H1 (cell line): ENCODE measurements at regions not wholly inside any gene's neighbourhood (a gene's known extent, or its start where the extent isn't known, plus 50 kb on each side); places are given as distances from the start of the nearest gene placed in this dataset.

Experiments used
- CTCF ChIA-PET: fragments of 300-600 bp; sonication (Branson Sonifier 250); formaldehyde crosslinking; loops from one replicate; lab custom pipeline; 2021; ENCODE audit not compliant: partially characterized antibody; lab: Charles Lee
- POLR2A ChIA-PET: fragments of 300-600 bp; sonication (Branson Sonifier 250); formaldehyde crosslinking; loops from one replicate; lab custom pipeline; 2021; ENCODE audit warnings: inconsistent platforms; ENCODE audit not compliant: partially characterized antibody; lab: Charles Lee
- DNase-seq, 2 experiments: peaks; one replicate each; pipeline versions ENCODE4 v3.0.0 to v3.0.0-alpha.2; 2010 to 2022; ENCODE audit warnings: low spot score in 2 of 2, low read depth in 1 of 2, mixed read lengths in 1 of 2
- FAIRE-seq: peaks from 2 replicates; lab custom pipeline; 2011; peaks lifted over from hg19 to GRCh38; lab: Jason Lieb, UNC
- H2AFZ ChIP-seq: 2 replicates; pipeline ENCODE4 v1.8.1; 2012; ENCODE audit warnings: low read length, inconsistent platforms
- H2AK5ac ChIP-seq: 2 replicates; pipeline ENCODE4 v1.6.1; 2013; ENCODE audit warnings: low read depth, low read length
- H2BK120ac ChIP-seq: replicated peaks from 2 replicates; pipeline ENCODE3; 2013; ENCODE audit warnings: low read depth, low read length, inconsistent platforms
- H2BK12ac ChIP-seq: 2 replicates; pipeline ENCODE4 v1.6.1; 2013; ENCODE audit warnings: low read depth, low read length
- H2BK15ac ChIP-seq: 2 replicates; pipeline ENCODE4 v1.6.1; 2013; ENCODE audit warnings: low read length
- H2BK20ac ChIP-seq: 2 replicates; pipeline ENCODE4 v1.6.1; 2013; ENCODE audit warnings: low read length
- H2BK5ac ChIP-seq: 2 replicates; pipeline ENCODE4 v1.6.1; 2013; ENCODE audit warnings: low read depth, low read length
- H3K14ac ChIP-seq: 2 replicates; pipeline ENCODE4 v1.6.1; 2013; ENCODE audit warnings: inconsistent platforms; ENCODE audit not compliant: insufficient read length
- H3K18ac ChIP-seq: 2 replicates; pipeline ENCODE4 v1.6.1; 2013; ENCODE audit warnings: low read length; ENCODE audit errors: extremely low read depth
- H3K23ac ChIP-seq: 2 replicates; pipeline ENCODE4 v1.6.1; 2013; ENCODE audit warnings: inconsistent platforms; ENCODE audit not compliant: insufficient read length
- H3K23me2 ChIP-seq: 2 replicates; pipeline ENCODE4 v1.6.1; 2013; ENCODE audit warnings: low read depth, low read length
- H3K27ac ChIP-seq: 2 replicates; pipeline ENCODE4 v1.6.1; 2011; ENCODE audit warnings: low read depth, low read length, inconsistent platforms
- H3K27me3 ChIP-seq, 4 experiments: replicated peaks in 1 of 4; 1 replicate in 1 of 4; 2 replicates in 3 of 4; pipeline versions ENCODE4 v1.6.1 to v1.8.1; 2011 to 2013; ENCODE audit warnings: low read length in 3 of 4, mild to moderate bottlenecking in 3 of 4, inconsistent platforms in 2 of 4, mixed read lengths in 2 of 4, moderate library complexity in 1 of 4; ENCODE audit not compliant: control insufficient read depth in 3 of 4, insufficient read depth in 3 of 4; ENCODE audit errors: extremely low read depth in 1 of 4
- H3K36me3 ChIP-seq, 4 experiments: 2 replicates each; pipeline versions ENCODE4 v1.6.1 to v1.8.1; 2011 to 2013; ENCODE audit warnings: mild to moderate bottlenecking in 4 of 4, low read length in 3 of 4, moderate library complexity in 2 of 4, control low read depth in 1 of 4, inconsistent platforms in 1 of 4; ENCODE audit not compliant: insufficient read depth in 4 of 4, control insufficient read depth in 2 of 4
- H3K4ac ChIP-seq: replicated peaks from 2 replicates; pipeline ENCODE3; 2013; ENCODE audit warnings: low read length, low read depth, mixed read lengths, inconsistent platforms; ENCODE audit not compliant: insufficient read length
- H3K4me1 ChIP-seq, 4 experiments: replicated peaks in 1 of 4; 1 replicate in 1 of 4; 2 replicates in 3 of 4; pipeline versions ENCODE4 v1.6.1 to v1.8.1; 2011 to 2013; ENCODE audit warnings: low read length in 3 of 4, inconsistent platforms in 2 of 4, mixed read lengths in 1 of 4; ENCODE audit not compliant: insufficient read depth in 4 of 4, control insufficient read depth in 3 of 4
- H3K4me2 ChIP-seq, 2 experiments: 2 replicates each; pipeline versions ENCODE4 v1.6.1 to v1.8.1; 2011 to 2013; ENCODE audit warnings: low read depth in 2 of 2, low read length in 2 of 2, control low read depth in 1 of 2, inconsistent platforms in 1 of 2, mild to moderate bottlenecking in 1 of 2; ENCODE audit not compliant: insufficient read depth in 1 of 2
- H3K4me3 ChIP-seq, 4 experiments: fragments of 200-600, 300-600 bp in 1 of 4; sonication (generic), shearing (Covaris generic), sonication (Bioruptor Twin) in 1 of 4; 2 replicates each; pipeline versions ENCODE4 v1.5.1 to v1.8.1; 2011 to 2016; ENCODE audit warnings: low read length in 4 of 4, low read depth in 3 of 4, control low read depth in 2 of 4, inconsistent platforms in 2 of 4, mild to moderate bottlenecking in 2 of 4, mixed read lengths in 1 of 4, moderate library complexity in 1 of 4; ENCODE audit not compliant: insufficient read depth in 2 of 4; ENCODE audit errors: extremely low read depth in 1 of 4
- H3K56ac ChIP-seq: replicated peaks from 2 replicates; pipeline ENCODE3; 2013; ENCODE audit warnings: low read depth, mild to moderate bottlenecking, mixed read lengths, low read length, inconsistent platforms; ENCODE audit not compliant: insufficient read length
- H3K79me1 ChIP-seq: 2 replicates; pipeline ENCODE4 v1.6.1; 2013; ENCODE audit warnings: low read depth, low read length, control low read depth
- H3K79me2 ChIP-seq, 2 experiments: 2 replicates each; pipeline versions ENCODE4 v1.6.1 to v1.8.1; 2012 to 2013; ENCODE audit warnings: low read length in 2 of 2, mild to moderate bottlenecking in 2 of 2, inconsistent platforms in 1 of 2; ENCODE audit not compliant: insufficient read depth in 2 of 2, control insufficient read depth in 1 of 2
- H3K9ac ChIP-seq, 4 experiments: replicated peaks in 1 of 4; 1 replicate in 1 of 4; 2 replicates in 3 of 4; pipeline versions ENCODE4 v1.6.1 to v1.8.1; 2011 to 2013; ENCODE audit warnings: low read depth in 3 of 4, low read length in 3 of 4, control low read depth in 2 of 4, mild to moderate bottlenecking in 2 of 4, moderate library complexity in 2 of 4, inconsistent platforms in 1 of 4; ENCODE audit errors: extremely low read depth in 1 of 4
- H3K9me3 ChIP-seq, 2 experiments: 2 replicates each; pipeline versions ENCODE4 v1.6.1 to v1.8.1; 2012 to 2013; ENCODE audit warnings: mild to moderate bottlenecking in 2 of 2, moderate library complexity in 2 of 2, control low read depth in 1 of 2, inconsistent platforms in 1 of 2, low read depth in 1 of 2, low read length in 1 of 2, mixed read lengths in 1 of 2; ENCODE audit not compliant: insufficient read depth in 2 of 2
- H4K20me1 ChIP-seq, 2 experiments: replicated peaks in 1 of 2; 2 replicates each; pipeline versions ENCODE3 to v1.8.1; 2011 to 2013; ENCODE audit warnings: inconsistent platforms in 2 of 2, low read length in 2 of 2, mild to moderate bottlenecking in 1 of 2; ENCODE audit not compliant: insufficient read depth in 2 of 2, control insufficient read depth in 1 of 2
- H4K5ac ChIP-seq: 2 replicates; pipeline ENCODE4 v1.6.1; 2013; ENCODE audit warnings: low read length, low read depth, mixed read lengths, inconsistent platforms; ENCODE audit not compliant: insufficient read length
- H4K8ac ChIP-seq: 2 replicates; pipeline ENCODE4 v1.8.0; 2013; ENCODE audit warnings: mild to moderate bottlenecking, moderate library complexity, low read length, inconsistent platforms; ENCODE audit not compliant: insufficient read depth; ENCODE audit errors: extremely low read depth
- H4K91ac ChIP-seq: replicated peaks from 2 replicates; pipeline ENCODE3; 2013; ENCODE audit warnings: low read length, mixed read lengths, inconsistent platforms; ENCODE audit not compliant: insufficient read length
- CHD1 ChIP-seq: IDR thresholded peaks from 2 replicates; pipeline ENCODE4 v1.6.1; 2012; ENCODE audit warnings: low read depth, low read length, improper control_type of control experiment
- CHD2 ChIP-seq: IDR thresholded peaks from 2 replicates; pipeline ENCODE4 v1.6.1; 2012; ENCODE audit warnings: low read length, improper control_type of control experiment
- FOSL1 ChIP-seq: IDR thresholded peaks from 2 replicates; pipeline ENCODE4 v1.6.1; 2011; ENCODE audit warnings: mild to moderate bottlenecking, low read depth, low read length, moderate library complexity; ENCODE audit not compliant: insufficient read depth
- GTF2F1 ChIP-seq: IDR thresholded peaks from 2 replicates; pipeline ENCODE4 v1.6.1; 2012; ENCODE audit warnings: low read depth, low read length, improper control_type of control experiment, borderline replicate concordance
- JUN ChIP-seq: IDR thresholded peaks from 2 replicates; pipeline ENCODE4 v1.6.1; 2011; ENCODE audit warnings: low read depth, mild to moderate bottlenecking, improper control_type of control experiment, low read length
- KDM1A ChIP-seq: fragments of 200-600, 300-600 bp; sonication (generic); IDR thresholded peaks from 2 replicates; pipeline ENCODE4 v1.7.1; 2016; ENCODE audit warnings: mild to moderate bottlenecking, low read length, borderline replicate concordance
- POLR2A ChIP-seq, 2 experiments: IDR thresholded peaks; 1 replicate in 1 of 2; 2 replicates in 1 of 2; pipeline ENCODE4 v1.6.1; 2011; ENCODE audit warnings: low read depth in 2 of 2, low read length in 2 of 2, mild to moderate bottlenecking in 2 of 2; ENCODE audit errors: control extremely low read depth in 1 of 2
- WGBS, 2 experiments: shearing (Covaris generic) in 1 of 2; methylation state at CpG; one replicate each; pipeline versions ENCODE4 v1.1.6 to v1.1.7; 2013 to 2015; ENCODE audit warnings: low lambda C conversion rate in 2 of 2, mixed read lengths in 2 of 2, inconsistent platforms in 1 of 2, low coverage in 1 of 2, missing lambda C conversion rate in 1 of 2; ENCODE audit not compliant: insufficient replicate concordance in 2 of 2, insufficient coverage in 1 of 2, insufficient read length in 1 of 2; ENCODE audit errors: extremely low coverage in 1 of 2, missing lambda C conversion rate in 1 of 2; 5-methylcytosine and 5-hydroxymethylcytosine counted together

DNA sequence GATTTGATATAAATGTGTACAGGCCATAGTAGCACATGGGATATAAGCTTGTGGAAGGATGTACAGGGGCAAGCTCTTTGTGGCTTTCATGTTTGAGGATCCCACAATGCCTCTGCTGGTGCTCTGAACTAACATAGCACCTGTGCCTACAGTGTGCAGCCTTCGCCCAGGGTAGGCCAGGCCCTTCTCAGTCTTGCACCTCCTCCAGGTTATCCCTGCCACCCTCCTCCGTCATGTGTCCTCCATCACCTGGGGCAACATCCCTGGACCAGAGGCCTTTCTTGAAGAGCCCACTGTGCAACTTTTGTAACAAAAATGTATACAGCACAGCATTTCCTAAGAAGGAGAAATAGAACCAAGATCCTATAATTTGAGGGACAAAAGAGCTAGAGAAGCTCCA is 306.8 kb downstream of the IRS2 start:
- Histone ChIP-seq H2AFZ (no peak overlapping the region), H3K79me2 (no peaks in the 10 kb centered on the region), H3K4me2 (no peak overlapping the region), H4K20me1 (no peaks in the 10 kb centered on the region), H3K14ac (no peak overlapping the region), H3K27ac (no peak overlapping the region), H2BK20ac (no peak overlapping the region), H3K36me3 (no peaks in the 10 kb centered on the region), H2AK5ac (no peak overlapping the region), H3K79me1 (no peaks in the 10 kb centered on the region), H3K9me3 (0 out of 4 replicates have a peak, but pooled peaks cover 0 to 2% of the 10 kb centered on the region in 2 experiments), H3K23me2 (no peaks in the 10 kb centered on the region), H2BK12ac (no peak overlapping the region), H3K4ac (no peak overlapping the region), H4K91ac (no peak overlapping the region), H4K8ac (no peak overlapping the region), H3K18ac (no peak overlapping the region), H3K9ac (no peak overlapping the region), H3K27me3 (no peaks in the 10 kb centered on the region), H3K4me3 (no peak overlapping the region), H2BK5ac (no peak overlapping the region), H2BK120ac (no peak overlapping the region), H3K23ac (no peak overlapping the region), H3K4me1 (no peaks in the 10 kb centered on the region), H2BK15ac (no peak overlapping the region), H4K5ac (no peak overlapping the region), H3K56ac (no peak overlapping the region)
- FAIRE-seq (no peak), DNase-seq (no peak)
- WGBS, 2 experiments, result 81% methylated on average over 2 of the region's 2 CpGs; no CpG with 5 or more reads in 1 of the 2 experiments
- POLR2A ChIA-PET, result no interaction called here
- TF ChIP-seq CHD2, result no peak
- no peak for TF ChIP-seq POLR2A (IDR thresholded peaks at IDR 0.05; ENCODE audit: control extremely low read depth in 1 of 2, low read depth in 2 of 2, low read length in 2 of 2)
- TF ChIP-seq GTF2F1, result no peak
- TF ChIP-seq FOSL1, result no peak
- no peak for TF ChIP-seq KDM1A
- TF ChIP-seq CHD1, result no peak
- no peak for TF ChIP-seq JUN
- CTCF ChIA-PET, result interaction anchor here (0.6 to 1.2 kb wide), 2 partner anchors 51 to 129 kb away, joined by 3 to 4 read pairs; no protein-coding TSS in a partner anchor
